ENCODE measurements at regions not wholly inside any gene's neighbourhood (a gene's known extent, or its start where the extent isn't known, plus 50 kb on each side); places are given as distances from the start of the nearest gene placed in this dataset.
"Not testable (repeated sequence)": the region's sequence is repeated elsewhere in the genome, so short reads cannot be mapped to it uniquely, and the experiment has no call there.

- DNase-seq = no peak
Measured at GRCh38 chr6:159395609-159396008, 226.4 kb downstream of the FNDC1 start.

- DNase-seq = not testable (repeated sequence)
Measured at GRCh38 chr6:159392695-159393094, 223.5 kb downstream of the FNDC1 start.

GRCh38 chr6:159390381-159390780 lies 221.2 kb downstream of the FNDC1 start:
- DNase-seq = no peak

GRCh38 chr6:159389695-159390094 lies 220.5 kb downstream of the FNDC1 start:
- no peak for DNase-seq

- no peak for DNase-seq
Measured at GRCh38 chr6:159380114-159380513, 210.9 kb downstream of the FNDC1 start.

- no peak for DNase-seq
Measured at GRCh38 chr6:159378411-159379328, 209.5 kb downstream of the FNDC1 start.

- DNase-seq = no peak
Measured at GRCh38 chr6:159376516-159377158, 207.4 kb downstream of the FNDC1 start.

- DNase-seq = no peak
Measured at GRCh38 chr6:159375014-159375413, 205.8 kb downstream of the FNDC1 start.

GRCh38 chr6:159373670-159374069 lies 204.5 kb downstream of the FNDC1 start:
- DNase-seq = no peak

GRCh38 chr6:159372333-159372732 lies 203.1 kb downstream of the FNDC1 start:
- no peak for DNase-seq

- no peak for DNase-seq
Measured at GRCh38 chr6:159360306-159360705, 191.1 kb downstream of the FNDC1 start.

GRCh38 chr6:159359581-159360297 lies 190.5 kb downstream of the FNDC1 start:
- no peak for DNase-seq

GRCh38 chr6:159358562-159358961 lies 189.4 kb downstream of the FNDC1 start:
- no peak for DNase-seq

GRCh38 chr6:159357211-159357915 lies 188.2 kb downstream of the FNDC1 start:
- no peak for DNase-seq

GRCh38 chr6:159353193-159353592 lies 184.0 kb downstream of the FNDC1 start:
- no peak for DNase-seq

GRCh38 chr6:159351707-159352106 lies 182.5 kb downstream of the FNDC1 start:
- no peak for DNase-seq

GRCh38 chr6:159349915-159350314 lies 180.7 kb downstream of the FNDC1 start:
- no peak for DNase-seq

- no peak for DNase-seq
Measured at GRCh38 chr6:159343709-159344108, 174.5 kb downstream of the FNDC1 start.

GRCh38 chr6:159342146-159342545 lies 172.9 kb downstream of the FNDC1 start:
- no peak for DNase-seq

- DNase-seq = no peak
Measured at GRCh38 chr6:159334068-159334467, 164.9 kb downstream of the FNDC1 start.

- DNase-seq = no peak
Measured at GRCh38 chr6:159331451-159331850, 162.3 kb downstream of the FNDC1 start.

GRCh38 chr6:159329081-159329480 lies 159.9 kb downstream of the FNDC1 start:
- DNase-seq = no peak

- no peak for DNase-seq
Measured at GRCh38 chr6:159328052-159328451, 158.9 kb downstream of the FNDC1 start.

All from HCEC 1CT (cell line).